ENCODE measurements at regions not wholly inside any gene's neighbourhood (a gene's known extent, or its start where the extent isn't known, plus 50 kb on each side); places are given as distances from the start of the nearest gene placed in this dataset.

GRCh38 chr13:89199138-89199537 lies 1528.0 kb downstream of the SLITRK5 start:
- H3K4me3 ChIP-seq (ENCODE audit: low read depth in 1 of 3, low read length in 3 of 3): no peak overlapping the region
- H3K27me3 ChIP-seq (ENCODE audit: control insufficient read depth in 4 of 4, insufficient read depth in 4 of 4, low read length in 3 of 4): no peaks in the 10 kb centered on the region
- H3K27ac ChIP-seq (ENCODE audit: low read depth in 1 of 2, low read length in 2 of 2): no peak overlapping the region
- no peak for DNase-seq (ENCODE audit: low spot score)
- no peaks in the 10 kb centered on the region for H3K4me1 ChIP-seq (ENCODE audit: control insufficient read depth in 4 of 4, insufficient read depth in 4 of 4, low read length in 3 of 4)
- H3K36me3 ChIP-seq (ENCODE audit: control insufficient read depth in 4 of 4, insufficient read depth in 3 of 4, low read depth in 1 of 4, low read length in 3 of 4): no peaks in the 10 kb centered on the region
- H3K9me3 ChIP-seq (ENCODE audit: control insufficient read depth in 4 of 4, low read length in 3 of 4): no peaks in the 10 kb centered on the region
- TF ChIP-seq FOXA2 (IDR thresholded peaks at IDR 0.05): no peak
- TF ChIP-seq HNF4G (IDR thresholded peaks at IDR 0.05): no peak
- TF ChIP-seq TAF1 (conservative IDR thresholded peaks at IDR 0.05): no peak
- WGBS: 41% methylated on average over 4 of the region's 4 CpGs
- H3K9ac ChIP-seq (ENCODE audit: low read depth in 1 of 2, low read length in 2 of 2): no peak overlapping the region

DNA sequence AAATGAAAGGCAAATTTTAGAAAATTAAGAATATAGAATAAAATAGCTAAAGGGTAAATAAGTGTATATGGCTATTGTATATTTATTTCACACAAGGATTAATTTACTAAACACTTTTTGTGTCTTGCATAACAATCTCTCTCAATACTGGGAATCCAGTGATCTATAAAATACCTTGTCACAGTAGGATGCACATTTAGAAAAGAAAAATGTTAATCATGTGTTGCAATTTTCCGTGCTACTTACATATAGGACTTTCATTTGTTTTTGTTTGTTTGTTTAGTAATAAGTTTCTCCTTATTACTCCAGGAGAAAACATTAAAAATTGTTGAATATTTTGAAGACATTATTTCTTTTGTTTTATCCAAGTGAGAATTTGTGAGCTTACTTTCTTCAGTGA lies 1533.3 kb downstream of the SLITRK5 start:
- no peaks in the 10 kb centered on the region for H3K27me3 ChIP-seq (ENCODE audit: control insufficient read depth in 4 of 4, insufficient read depth in 4 of 4, low read length in 3 of 4)
- TF ChIP-seq CTCF (IDR thresholded peaks at IDR 0.05; ENCODE audit: low read depth, low read length, missing input control) (no peak), YY1 (IDR thresholded peaks at IDR 0.05) (no peak), HNF4G (IDR thresholded peaks at IDR 0.05) (no peak), JUND (IDR thresholded peaks at IDR 0.05) (no peak), FOXA2 (IDR thresholded peaks at IDR 0.05) (no peak), FOXA1 (IDR thresholded peaks at IDR 0.05) (no peak), RXRA (IDR thresholded peaks at IDR 0.05) (no peak), RAD21 (IDR thresholded peaks at IDR 0.05) (no peak), SP1 (IDR thresholded peaks at IDR 0.05) (no peak), NR2F2 (IDR thresholded peaks at IDR 0.05) (no peak)
- TF ChIP-seq, protein P1, sequence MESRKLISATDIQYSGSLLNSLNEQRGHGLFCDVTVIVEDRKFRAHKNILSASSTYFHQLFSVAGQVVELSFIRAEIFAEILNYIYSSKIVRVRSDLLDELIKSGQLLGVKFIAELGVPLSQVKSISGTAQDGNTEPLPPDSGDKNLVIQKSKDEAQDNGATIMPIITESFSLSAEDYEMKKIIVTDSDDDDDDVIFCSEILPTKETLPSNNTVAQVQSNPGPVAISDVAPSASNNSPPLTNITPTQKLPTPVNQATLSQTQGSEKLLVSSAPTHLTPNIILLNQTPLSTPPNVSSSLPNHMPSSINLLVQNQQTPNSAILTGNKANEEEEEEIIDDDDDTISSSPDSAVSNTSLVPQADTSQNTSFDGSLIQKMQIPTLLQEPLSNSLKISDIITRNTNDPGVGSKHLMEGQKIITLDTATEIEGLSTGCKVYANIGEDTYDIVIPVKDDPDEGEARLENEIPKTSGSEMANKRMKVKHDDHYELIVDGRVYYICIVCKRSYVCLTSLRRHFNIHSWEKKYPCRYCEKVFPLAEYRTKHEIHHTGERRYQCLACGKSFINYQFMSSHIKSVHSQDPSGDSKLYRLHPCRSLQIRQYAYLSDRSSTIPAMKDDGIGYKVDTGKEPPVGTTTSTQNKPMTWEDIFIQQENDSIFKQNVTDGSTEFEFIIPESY (IDR thresholded peaks at IDR 0.05): no peak
- TF ChIP-seq, protein P2, sequence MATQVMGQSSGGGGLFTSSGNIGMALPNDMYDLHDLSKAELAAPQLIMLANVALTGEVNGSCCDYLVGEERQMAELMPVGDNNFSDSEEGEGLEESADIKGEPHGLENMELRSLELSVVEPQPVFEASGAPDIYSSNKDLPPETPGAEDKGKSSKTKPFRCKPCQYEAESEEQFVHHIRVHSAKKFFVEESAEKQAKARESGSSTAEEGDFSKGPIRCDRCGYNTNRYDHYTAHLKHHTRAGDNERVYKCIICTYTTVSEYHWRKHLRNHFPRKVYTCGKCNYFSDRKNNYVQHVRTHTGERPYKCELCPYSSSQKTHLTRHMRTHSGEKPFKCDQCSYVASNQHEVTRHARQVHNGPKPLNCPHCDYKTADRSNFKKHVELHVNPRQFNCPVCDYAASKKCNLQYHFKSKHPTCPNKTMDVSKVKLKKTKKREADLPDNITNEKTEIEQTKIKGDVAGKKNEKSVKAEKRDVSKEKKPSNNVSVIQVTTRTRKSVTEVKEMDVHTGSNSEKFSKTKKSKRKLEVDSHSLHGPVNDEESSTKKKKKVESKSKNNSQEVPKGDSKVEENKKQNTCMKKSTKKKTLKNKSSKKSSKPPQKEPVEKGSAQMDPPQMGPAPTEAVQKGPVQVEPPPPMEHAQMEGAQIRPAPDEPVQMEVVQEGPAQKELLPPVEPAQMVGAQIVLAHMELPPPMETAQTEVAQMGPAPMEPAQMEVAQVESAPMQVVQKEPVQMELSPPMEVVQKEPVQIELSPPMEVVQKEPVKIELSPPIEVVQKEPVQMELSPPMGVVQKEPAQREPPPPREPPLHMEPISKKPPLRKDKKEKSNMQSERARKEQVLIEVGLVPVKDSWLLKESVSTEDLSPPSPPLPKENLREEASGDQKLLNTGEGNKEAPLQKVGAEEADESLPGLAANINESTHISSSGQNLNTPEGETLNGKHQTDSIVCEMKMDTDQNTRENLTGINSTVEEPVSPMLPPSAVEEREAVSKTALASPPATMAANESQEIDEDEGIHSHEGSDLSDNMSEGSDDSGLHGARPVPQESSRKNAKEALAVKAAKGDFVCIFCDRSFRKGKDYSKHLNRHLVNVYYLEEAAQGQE (IDR thresholded peaks at IDR 0.05): no peak
- TF ChIP-seq, protein P3, sequence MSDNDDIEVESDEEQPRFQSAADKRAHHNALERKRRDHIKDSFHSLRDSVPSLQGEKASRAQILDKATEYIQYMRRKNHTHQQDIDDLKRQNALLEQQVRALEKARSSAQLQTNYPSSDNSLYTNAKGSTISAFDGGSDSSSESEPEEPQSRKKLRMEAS (IDR thresholded peaks at IDR 0.05): no peak
- 73% methylated on average over 1 of the region's 1 CpG for WGBS
- no peak for DNase-seq (ENCODE audit: low spot score)
- no peak overlapping the region for H3K27ac ChIP-seq (ENCODE audit: low read depth in 1 of 2, low read length in 2 of 2)
- no peak overlapping the region for H3K9ac ChIP-seq (ENCODE audit: low read depth in 1 of 2, low read length in 2 of 2)
- no peaks in the 10 kb centered on the region for H3K36me3 ChIP-seq (ENCODE audit: control insufficient read depth in 4 of 4, insufficient read depth in 3 of 4, low read depth in 1 of 4, low read length in 3 of 4)
- H3K4me3 ChIP-seq (ENCODE audit: low read depth in 1 of 3, low read length in 3 of 3): no peak overlapping the region
- no peaks in the 10 kb centered on the region for H3K9me3 ChIP-seq (ENCODE audit: control insufficient read depth in 4 of 4, low read length in 3 of 4)
- no peaks in the 10 kb centered on the region for H3K4me1 ChIP-seq (ENCODE audit: control insufficient read depth in 4 of 4, insufficient read depth in 4 of 4, low read length in 3 of 4)

Measured in liver (tissue), 8 donors.